ENCODE measurements at regions not wholly inside any gene's neighbourhood (a gene's known extent, or its start where the extent isn't known, plus 50 kb on each side); places are given as distances from the start of the nearest gene placed in this dataset.

- Histone ChIP-seq H3K4me3 (ENCODE audit: low read length) (no peak overlapping the region), H2AFZ (ENCODE audit: low read depth, low read length) (no peak overlapping the region), H3K9me3 (ENCODE audit: low read length) (no peaks in the 10 kb centered on the region), H3K36me3 (ENCODE audit: insufficient read depth, low read length) (no peaks in the 10 kb centered on the region), H3K27me3 (ENCODE audit: insufficient read depth, low read length) (no peaks in the 10 kb centered on the region), H3K4me1 (ENCODE audit: insufficient read depth, low read length) (no peaks in the 10 kb centered on the region)
Observed at GRCh38 chr4:22072726-22073125, 124.2 kb upstream of the KCNIP4 start.

GRCh38 chr4:22072240-22072639, 123.7 kb upstream of the KCNIP4 start:
- Histone ChIP-seq H3K4me3 (ENCODE audit: low read length) (no peak overlapping the region), H3K36me3 (ENCODE audit: insufficient read depth, low read length) (no peaks in the 10 kb centered on the region), H3K4me1 (ENCODE audit: insufficient read depth, low read length) (no peaks in the 10 kb centered on the region), H3K9me3 (ENCODE audit: low read length) (no peaks in the 10 kb centered on the region), H3K27me3 (ENCODE audit: insufficient read depth, low read length) (no peaks in the 10 kb centered on the region), H2AFZ (ENCODE audit: low read depth, low read length) (no peak overlapping the region)

GRCh38 chr4:22071749-22072148, 123.2 kb upstream of the KCNIP4 start:
- Histone ChIP-seq H3K36me3 (ENCODE audit: insufficient read depth, low read length) (no peaks in the 10 kb centered on the region), H3K4me1 (ENCODE audit: insufficient read depth, low read length) (no peaks in the 10 kb centered on the region), H3K9me3 (ENCODE audit: low read length) (no peaks in the 10 kb centered on the region), H3K27me3 (ENCODE audit: insufficient read depth, low read length) (no peaks in the 10 kb centered on the region), H2AFZ (ENCODE audit: low read depth, low read length) (no peak overlapping the region), H3K4me3 (ENCODE audit: low read length) (no peak overlapping the region)

GRCh38 chr4:22070256-22070655, 121.7 kb upstream of the KCNIP4 start:
- Histone ChIP-seq H3K4me1 (ENCODE audit: insufficient read depth, low read length) (no peaks in the 10 kb centered on the region), H3K9me3 (ENCODE audit: low read length) (no peaks in the 10 kb centered on the region), H3K4me3 (ENCODE audit: low read length) (no peak overlapping the region), H3K36me3 (ENCODE audit: insufficient read depth, low read length) (no peaks in the 10 kb centered on the region), H2AFZ (ENCODE audit: low read depth, low read length) (no peak overlapping the region), H3K27me3 (ENCODE audit: insufficient read depth, low read length) (no peaks in the 10 kb centered on the region)

GRCh38 chr4:22063613-22064012, 115.0 kb upstream of the KCNIP4 start:
- Histone ChIP-seq H2AFZ (ENCODE audit: low read depth, low read length) (no peak overlapping the region), H3K4me3 (ENCODE audit: low read length) (no peak overlapping the region), H3K9me3 (ENCODE audit: low read length) (no peaks in the 10 kb centered on the region), H3K27me3 (ENCODE audit: insufficient read depth, low read length) (no peaks in the 10 kb centered on the region), H3K4me1 (ENCODE audit: insufficient read depth, low read length) (no peaks in the 10 kb centered on the region), H3K36me3 (ENCODE audit: insufficient read depth, low read length) (no peaks in the 10 kb centered on the region)

GRCh38 chr4:22062676-22063075, 114.1 kb upstream of the KCNIP4 start:
- no peak overlapping the region for H3K4me3 ChIP-seq (ENCODE audit: low read length)
- no peak overlapping the region for H2AFZ ChIP-seq (ENCODE audit: low read depth, low read length)
- no peaks in the 10 kb centered on the region for H3K9me3 ChIP-seq (ENCODE audit: low read length)
- H3K27me3 ChIP-seq (ENCODE audit: insufficient read depth, low read length), result no peaks in the 10 kb centered on the region
- no peaks in the 10 kb centered on the region for H3K36me3 ChIP-seq (ENCODE audit: insufficient read depth, low read length)
- no peaks in the 10 kb centered on the region for H3K4me1 ChIP-seq (ENCODE audit: insufficient read depth, low read length)

GRCh38 chr4:22055954-22056353, 107.4 kb upstream of the KCNIP4 start:
- H3K36me3 ChIP-seq (ENCODE audit: insufficient read depth, low read length), result no peaks in the 10 kb centered on the region
- no peak overlapping the region for H3K4me3 ChIP-seq (ENCODE audit: low read length)
- H2AFZ ChIP-seq (ENCODE audit: low read depth, low read length), result no peak overlapping the region
- H3K27me3 ChIP-seq (ENCODE audit: insufficient read depth, low read length), result no peaks in the 10 kb centered on the region
- H3K9me3 ChIP-seq (ENCODE audit: low read length), result no peaks in the 10 kb centered on the region
- H3K4me1 ChIP-seq (ENCODE audit: insufficient read depth, low read length), result no peaks in the 10 kb centered on the region

GRCh38 chr4:22052076-22052475, 103.5 kb upstream of the KCNIP4 start:
- Histone ChIP-seq H3K27me3 (ENCODE audit: insufficient read depth, low read length) (no peaks in the 10 kb centered on the region), H3K4me3 (ENCODE audit: low read length) (no peak overlapping the region), H2AFZ (ENCODE audit: low read depth, low read length) (no peak overlapping the region), H3K36me3 (ENCODE audit: insufficient read depth, low read length) (no peaks in the 10 kb centered on the region), H3K9me3 (ENCODE audit: low read length) (no peaks in the 10 kb centered on the region), H3K4me1 (ENCODE audit: insufficient read depth, low read length) (no peaks in the 10 kb centered on the region)

- H3K9me3 ChIP-seq (ENCODE audit: low read length), result no peaks in the 10 kb centered on the region
- H3K27me3 ChIP-seq (ENCODE audit: insufficient read depth, low read length), result no peaks in the 10 kb centered on the region
- no peak overlapping the region for H3K4me3 ChIP-seq (ENCODE audit: low read length)
- no peaks in the 10 kb centered on the region for H3K4me1 ChIP-seq (ENCODE audit: insufficient read depth, low read length)
- no peak overlapping the region for H2AFZ ChIP-seq (ENCODE audit: low read depth, low read length)
- H3K36me3 ChIP-seq (ENCODE audit: insufficient read depth, low read length), result no peaks in the 10 kb centered on the region
Observed at GRCh38 chr4:22048323-22048722, 99.8 kb upstream of the KCNIP4 start.

- no peak overlapping the region for H2AFZ ChIP-seq (ENCODE audit: low read depth, low read length)
- no peaks in the 10 kb centered on the region for H3K36me3 ChIP-seq (ENCODE audit: insufficient read depth, low read length)
- no peaks in the 10 kb centered on the region for H3K9me3 ChIP-seq (ENCODE audit: low read length)
- H3K4me1 ChIP-seq (ENCODE audit: insufficient read depth, low read length), result no peaks in the 10 kb centered on the region
- H3K4me3 ChIP-seq (ENCODE audit: low read length), result no peak overlapping the region
- no peaks in the 10 kb centered on the region for H3K27me3 ChIP-seq (ENCODE audit: insufficient read depth, low read length)
Observed at GRCh38 chr4:22047793-22048192, 99.2 kb upstream of the KCNIP4 start.

GRCh38 chr4:22045051-22045630, 96.6 kb upstream of the KCNIP4 start:
- H3K4me3 ChIP-seq (ENCODE audit: low read length), result no peak overlapping the region

GRCh38 chr4:22031423-22031822, 82.9 kb upstream of the KCNIP4 start:
- H3K27me3 ChIP-seq (ENCODE audit: insufficient read depth, low read length), result no peaks in the 10 kb centered on the region
- no peaks in the 10 kb centered on the region for H3K36me3 ChIP-seq (ENCODE audit: insufficient read depth, low read length)

More at GRCh38 chr4:22045051-22045630, 96.6 kb upstream of the KCNIP4 start:
- H2AFZ ChIP-seq (ENCODE audit: low read depth, low read length), result no peak overlapping the region
- H3K27me3 ChIP-seq (ENCODE audit: insufficient read depth, low read length), result no peaks in the 10 kb centered on the region
- H3K4me1 ChIP-seq (ENCODE audit: insufficient read depth, low read length), result no peaks in the 10 kb centered on the region
- no peaks in the 10 kb centered on the region for H3K9me3 ChIP-seq (ENCODE audit: low read length)
- H3K36me3 ChIP-seq (ENCODE audit: insufficient read depth, low read length), result no peaks in the 10 kb centered on the region

GRCh38 chr4:22030881-22031280, 82.3 kb upstream of the KCNIP4 start:
- H3K36me3 ChIP-seq (ENCODE audit: insufficient read depth, low read length), result no peaks in the 10 kb centered on the region
- H3K27me3 ChIP-seq (ENCODE audit: insufficient read depth, low read length), result no peaks in the 10 kb centered on the region
- H3K4me1 ChIP-seq (ENCODE audit: insufficient read depth, low read length), result no peaks in the 10 kb centered on the region
- no peak overlapping the region for H2AFZ ChIP-seq (ENCODE audit: low read depth, low read length)
- no peak overlapping the region for H3K4me3 ChIP-seq (ENCODE audit: low read length)
- H3K9me3 ChIP-seq (ENCODE audit: low read length), result no peaks in the 10 kb centered on the region

More at GRCh38 chr4:22031423-22031822, 82.9 kb upstream of the KCNIP4 start:
- H3K4me1 ChIP-seq (ENCODE audit: insufficient read depth, low read length), result no peaks in the 10 kb centered on the region
- no peaks in the 10 kb centered on the region for H3K9me3 ChIP-seq (ENCODE audit: low read length)
- no peak overlapping the region for H3K4me3 ChIP-seq (ENCODE audit: low read length)
- no peak overlapping the region for H2AFZ ChIP-seq (ENCODE audit: low read depth, low read length)

- H3K4me1 ChIP-seq (ENCODE audit: insufficient read depth, low read length), result no peaks in the 10 kb centered on the region
- no peaks in the 10 kb centered on the region for H3K36me3 ChIP-seq (ENCODE audit: insufficient read depth, low read length)
- H3K9me3 ChIP-seq (ENCODE audit: low read length), result no peaks in the 10 kb centered on the region
- H2AFZ ChIP-seq (ENCODE audit: low read depth, low read length), result no peak overlapping the region
- no peak overlapping the region for H3K4me3 ChIP-seq (ENCODE audit: low read length)
- H3K27me3 ChIP-seq (ENCODE audit: insufficient read depth, low read length), result no peaks in the 10 kb centered on the region
Observed at GRCh38 chr4:22030307-22030706, 81.7 kb upstream of the KCNIP4 start.

All from neuron (in vitro differentiated cells).